SK-N-SH (cell line): ENCODE measurements at regions not wholly inside any gene's neighbourhood (a gene's known extent, or its start where the extent isn't known, plus 50 kb on each side); places are given as distances from the start of the nearest gene placed in this dataset.

Experiments
- EP300 ChIP-seq, 2 experiments: IDR thresholded peaks; 2 replicates each; pipeline versions ENCODE4 v1.4.0 to v1.6.1; 2012; ENCODE audit warnings: borderline replicate concordance in 1 of 2, low read depth in 1 of 2, low read length in 1 of 2
- GABPA ChIP-seq: IDR thresholded peaks from 2 replicates; pipeline ENCODE4 v1.4.0; 2012; ENCODE audit warnings: low read depth, mild to moderate bottlenecking
- POLR2AphosphoS5 ChIP-seq: IDR thresholded peaks from 2 replicates; pipeline ENCODE4 v1.6.1; 2012; ENCODE audit warnings: low read depth, low read length
- RFX5 ChIP-seq: IDR thresholded peaks from 2 replicates; pipeline ENCODE4 v1.6.1; 2012; ENCODE audit warnings: mild to moderate bottlenecking, improper control_type of control experiment, low read length
- SIN3A ChIP-seq: IDR thresholded peaks from 2 replicates; pipeline ENCODE4 v1.6.1; 2012; ENCODE audit warnings: low read depth, mild to moderate bottlenecking, low read length, moderate library complexity, borderline replicate concordance
- TCF12 ChIP-seq: IDR thresholded peaks from 2 replicates; pipeline ENCODE4 v1.4.0; 2012
- TEAD4 ChIP-seq: IDR thresholded peaks from 2 replicates; pipeline ENCODE4 v1.4.0; 2012; ENCODE audit warnings: mild to moderate bottlenecking, borderline replicate concordance; ENCODE audit not compliant: insufficient read depth
- YY1 ChIP-seq: IDR thresholded peaks from 2 replicates; pipeline ENCODE4 v1.4.0; 2012; ENCODE audit warnings: low read depth, mild to moderate bottlenecking
- TF ChIP-seq, protein P1 (sequence below): fragments of 200-600 bp; sonication (generic); IDR thresholded peaks from 2 replicates; pipeline ENCODE4 v1.6.1; 2017; ENCODE audit warnings: antibody characterized with exemption, mild to moderate bottlenecking, moderate library complexity
- TF ChIP-seq, protein P2 (sequence below): IDR thresholded peaks from 2 replicates; pipeline ENCODE4 v1.6.1; 2012; ENCODE audit warnings: mild to moderate bottlenecking, low read depth, low read length, moderate library complexity
- TF ChIP-seq, protein P3 (sequence below): fragments of 150-350 bp; IDR thresholded peaks from 2 replicates; pipeline ENCODE4 v1.6.1; 2016; ENCODE audit warnings: mild to moderate bottlenecking, low read depth, low read length
- TF ChIP-seq, protein P4 (sequence below): fragments of 150-350 bp; IDR thresholded peaks from 2 replicates; pipeline ENCODE4 v1.6.1; 2017; ENCODE audit warnings: antibody characterized with exemption, low read length, low read depth, borderline replicate concordance

DNA sequence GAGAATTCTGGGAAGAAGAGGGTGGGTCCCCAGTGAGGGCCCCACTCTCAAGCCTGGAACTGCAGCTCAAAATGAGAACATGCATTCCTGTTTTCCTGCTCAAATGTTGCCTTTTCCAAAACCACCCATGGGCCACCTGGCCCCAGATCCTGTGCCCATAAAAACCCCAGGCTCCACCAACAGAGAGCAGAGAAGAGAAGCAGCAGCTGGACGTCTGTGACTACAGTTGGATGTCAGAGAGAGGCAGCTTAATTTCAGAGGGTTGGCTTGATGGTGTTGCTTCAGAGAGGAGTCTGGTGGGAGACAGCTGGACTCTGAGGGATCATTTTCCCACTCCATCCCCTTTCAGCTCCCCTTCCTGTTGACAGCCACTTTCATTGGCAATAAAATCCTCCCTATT lies 256.4 kb downstream of the FZD1 start:
- no peak for TF ChIP-seq POLR2AphosphoS5
- TF ChIP-seq, protein P1, sequence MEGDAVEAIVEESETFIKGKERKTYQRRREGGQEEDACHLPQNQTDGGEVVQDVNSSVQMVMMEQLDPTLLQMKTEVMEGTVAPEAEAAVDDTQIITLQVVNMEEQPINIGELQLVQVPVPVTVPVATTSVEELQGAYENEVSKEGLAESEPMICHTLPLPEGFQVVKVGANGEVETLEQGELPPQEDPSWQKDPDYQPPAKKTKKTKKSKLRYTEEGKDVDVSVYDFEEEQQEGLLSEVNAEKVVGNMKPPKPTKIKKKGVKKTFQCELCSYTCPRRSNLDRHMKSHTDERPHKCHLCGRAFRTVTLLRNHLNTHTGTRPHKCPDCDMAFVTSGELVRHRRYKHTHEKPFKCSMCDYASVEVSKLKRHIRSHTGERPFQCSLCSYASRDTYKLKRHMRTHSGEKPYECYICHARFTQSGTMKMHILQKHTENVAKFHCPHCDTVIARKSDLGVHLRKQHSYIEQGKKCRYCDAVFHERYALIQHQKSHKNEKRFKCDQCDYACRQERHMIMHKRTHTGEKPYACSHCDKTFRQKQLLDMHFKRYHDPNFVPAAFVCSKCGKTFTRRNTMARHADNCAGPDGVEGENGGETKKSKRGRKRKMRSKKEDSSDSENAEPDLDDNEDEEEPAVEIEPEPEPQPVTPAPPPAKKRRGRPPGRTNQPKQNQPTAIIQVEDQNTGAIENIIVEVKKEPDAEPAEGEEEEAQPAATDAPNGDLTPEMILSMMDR = no peak
- TF ChIP-seq, protein P2, sequence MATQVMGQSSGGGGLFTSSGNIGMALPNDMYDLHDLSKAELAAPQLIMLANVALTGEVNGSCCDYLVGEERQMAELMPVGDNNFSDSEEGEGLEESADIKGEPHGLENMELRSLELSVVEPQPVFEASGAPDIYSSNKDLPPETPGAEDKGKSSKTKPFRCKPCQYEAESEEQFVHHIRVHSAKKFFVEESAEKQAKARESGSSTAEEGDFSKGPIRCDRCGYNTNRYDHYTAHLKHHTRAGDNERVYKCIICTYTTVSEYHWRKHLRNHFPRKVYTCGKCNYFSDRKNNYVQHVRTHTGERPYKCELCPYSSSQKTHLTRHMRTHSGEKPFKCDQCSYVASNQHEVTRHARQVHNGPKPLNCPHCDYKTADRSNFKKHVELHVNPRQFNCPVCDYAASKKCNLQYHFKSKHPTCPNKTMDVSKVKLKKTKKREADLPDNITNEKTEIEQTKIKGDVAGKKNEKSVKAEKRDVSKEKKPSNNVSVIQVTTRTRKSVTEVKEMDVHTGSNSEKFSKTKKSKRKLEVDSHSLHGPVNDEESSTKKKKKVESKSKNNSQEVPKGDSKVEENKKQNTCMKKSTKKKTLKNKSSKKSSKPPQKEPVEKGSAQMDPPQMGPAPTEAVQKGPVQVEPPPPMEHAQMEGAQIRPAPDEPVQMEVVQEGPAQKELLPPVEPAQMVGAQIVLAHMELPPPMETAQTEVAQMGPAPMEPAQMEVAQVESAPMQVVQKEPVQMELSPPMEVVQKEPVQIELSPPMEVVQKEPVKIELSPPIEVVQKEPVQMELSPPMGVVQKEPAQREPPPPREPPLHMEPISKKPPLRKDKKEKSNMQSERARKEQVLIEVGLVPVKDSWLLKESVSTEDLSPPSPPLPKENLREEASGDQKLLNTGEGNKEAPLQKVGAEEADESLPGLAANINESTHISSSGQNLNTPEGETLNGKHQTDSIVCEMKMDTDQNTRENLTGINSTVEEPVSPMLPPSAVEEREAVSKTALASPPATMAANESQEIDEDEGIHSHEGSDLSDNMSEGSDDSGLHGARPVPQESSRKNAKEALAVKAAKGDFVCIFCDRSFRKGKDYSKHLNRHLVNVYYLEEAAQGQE = no peak
- TF ChIP-seq, protein P3, sequence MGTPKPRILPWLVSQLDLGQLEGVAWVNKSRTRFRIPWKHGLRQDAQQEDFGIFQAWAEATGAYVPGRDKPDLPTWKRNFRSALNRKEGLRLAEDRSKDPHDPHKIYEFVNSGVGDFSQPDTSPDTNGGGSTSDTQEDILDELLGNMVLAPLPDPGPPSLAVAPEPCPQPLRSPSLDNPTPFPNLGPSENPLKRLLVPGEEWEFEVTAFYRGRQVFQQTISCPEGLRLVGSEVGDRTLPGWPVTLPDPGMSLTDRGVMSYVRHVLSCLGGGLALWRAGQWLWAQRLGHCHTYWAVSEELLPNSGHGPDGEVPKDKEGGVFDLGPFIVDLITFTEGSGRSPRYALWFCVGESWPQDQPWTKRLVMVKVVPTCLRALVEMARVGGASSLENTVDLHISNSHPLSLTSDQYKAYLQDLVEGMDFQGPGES = no peak
- TF ChIP-seq SIN3A = no peak
- TF ChIP-seq GABPA = no peak
- TF ChIP-seq YY1 = no peak
- TF ChIP-seq TEAD4 = no peak
- TF ChIP-seq RFX5 = no peak
- no peak for TF ChIP-seq TCF12
- no peak for TF ChIP-seq EP300 (IDR thresholded peaks at IDR 0.05; ENCODE audit: borderline replicate concordance in 1 of 2, low read depth in 1 of 2, low read length in 1 of 2)
- TF ChIP-seq, protein P4, sequence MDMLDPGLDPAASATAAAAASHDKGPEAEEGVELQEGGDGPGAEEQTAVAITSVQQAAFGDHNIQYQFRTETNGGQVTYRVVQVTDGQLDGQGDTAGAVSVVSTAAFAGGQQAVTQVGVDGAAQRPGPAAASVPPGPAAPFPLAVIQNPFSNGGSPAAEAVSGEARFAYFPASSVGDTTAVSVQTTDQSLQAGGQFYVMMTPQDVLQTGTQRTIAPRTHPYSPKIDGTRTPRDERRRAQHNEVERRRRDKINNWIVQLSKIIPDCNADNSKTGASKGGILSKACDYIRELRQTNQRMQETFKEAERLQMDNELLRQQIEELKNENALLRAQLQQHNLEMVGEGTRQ = no peak
